HCT116 (cell line): ENCODE measurements at regions not wholly inside any gene's neighbourhood (a gene's known extent, or its start where the extent isn't known, plus 50 kb on each side); places are given as distances from the start of the nearest gene placed in this dataset.

ENCODE experiments used
- CTCF ChIP-seq, 3 experiments: fragments of 200-600 bp in 1 of 3; sonication (generic) in 1 of 3; IDR thresholded peaks in 2 of 3; conservative IDR thresholded peaks in 1 of 3; 2 replicates each; pipeline ENCODE4 v1.5.1; 2012 to 2017; ENCODE audit warnings: low read depth in 2 of 3, low read length in 2 of 3, antibody characterized with exemption in 1 of 3, borderline replicate concordance in 1 of 3, control low read depth in 1 of 3, mild to moderate bottlenecking in 1 of 3, mixed read lengths in 1 of 3, mixed run types in 1 of 3, moderate library complexity in 1 of 3; ENCODE audit not compliant: insufficient read depth in 1 of 3
- EGR1 ChIP-seq: IDR thresholded peaks from 2 replicates; pipeline ENCODE4 v1.6.1; 2012; ENCODE audit warnings: low read depth
- EZH2 ChIP-seq: fragments of 200-600 bp; sonication (generic); IDR thresholded peaks from 2 replicates; pipeline ENCODE4 v1.6.1; 2017; ENCODE audit warnings: antibody characterized with exemption, mixed run types
- EZH2phosphoT487 ChIP-seq: fragments of 200-600 bp; IDR thresholded peaks from 2 replicates; pipeline ENCODE4 v1.6.1; 2018; ENCODE audit warnings: antibody characterized with exemption, borderline replicate concordance
- MAX ChIP-seq: IDR thresholded peaks from 2 replicates; pipeline ENCODE4 v1.6.1; 2012
- POLR2A ChIP-seq: IDR thresholded peaks from 2 replicates; pipeline ENCODE4 v1.7.0; 2011; ENCODE audit warnings: borderline replicate concordance; ENCODE audit not compliant: insufficient read depth, insufficient read length; ENCODE audit errors: extremely low read depth
- POLR2AphosphoS5 ChIP-seq: IDR thresholded peaks from 2 replicates; pipeline ENCODE4 v1.6.1; 2011; ENCODE audit warnings: mild to moderate bottlenecking, low read depth, low read length, moderate library complexity
- RAD21 ChIP-seq: IDR thresholded peaks from 2 replicates; pipeline ENCODE4 v1.6.1; 2012; ENCODE audit warnings: low read depth, mild to moderate bottlenecking
- YY1 ChIP-seq: IDR thresholded peaks from 2 replicates; pipeline ENCODE4 v1.6.1; 2011; ENCODE audit warnings: low read length, low read depth, moderate library complexity, mild to moderate bottlenecking; ENCODE audit not compliant: insufficient replicate concordance; ENCODE audit errors: extremely low read depth
- ZNF274 ChIP-seq: fragments of 200-500 bp; sonication (Bioruptor generic); IDR thresholded peaks from 2 replicates; pipeline ENCODE4 v1.6.1; 2014; ENCODE audit warnings: mild to moderate bottlenecking, low read depth, low read length, inconsistent platforms
- TF ChIP-seq, protein P1 (sequence below): IDR thresholded peaks from 2 replicates; pipeline ENCODE4 v1.6.1; 2012; ENCODE audit warnings: low read depth

DNA sequence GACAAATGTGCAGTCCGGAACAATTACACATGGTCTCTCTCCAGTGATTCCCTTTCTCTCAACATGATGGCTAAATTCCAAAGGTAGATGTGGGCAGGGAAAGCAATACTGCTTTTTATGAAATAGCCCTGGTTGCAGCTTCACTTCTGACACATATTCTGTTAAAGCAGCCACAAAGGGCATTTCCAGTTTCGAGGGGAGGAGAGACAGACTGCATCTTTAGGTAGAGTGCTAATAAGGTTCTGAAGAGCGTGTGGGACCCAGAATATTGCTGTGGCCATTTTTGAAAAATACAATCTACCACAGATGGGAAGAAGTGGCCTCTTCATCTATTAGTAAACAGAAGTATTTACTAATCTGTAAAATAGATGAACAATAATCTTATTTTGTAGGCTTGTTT, 139.3 kb upstream of the PEX5L start:
- TF ChIP-seq EGR1 = no peak
- TF ChIP-seq, protein P1, sequence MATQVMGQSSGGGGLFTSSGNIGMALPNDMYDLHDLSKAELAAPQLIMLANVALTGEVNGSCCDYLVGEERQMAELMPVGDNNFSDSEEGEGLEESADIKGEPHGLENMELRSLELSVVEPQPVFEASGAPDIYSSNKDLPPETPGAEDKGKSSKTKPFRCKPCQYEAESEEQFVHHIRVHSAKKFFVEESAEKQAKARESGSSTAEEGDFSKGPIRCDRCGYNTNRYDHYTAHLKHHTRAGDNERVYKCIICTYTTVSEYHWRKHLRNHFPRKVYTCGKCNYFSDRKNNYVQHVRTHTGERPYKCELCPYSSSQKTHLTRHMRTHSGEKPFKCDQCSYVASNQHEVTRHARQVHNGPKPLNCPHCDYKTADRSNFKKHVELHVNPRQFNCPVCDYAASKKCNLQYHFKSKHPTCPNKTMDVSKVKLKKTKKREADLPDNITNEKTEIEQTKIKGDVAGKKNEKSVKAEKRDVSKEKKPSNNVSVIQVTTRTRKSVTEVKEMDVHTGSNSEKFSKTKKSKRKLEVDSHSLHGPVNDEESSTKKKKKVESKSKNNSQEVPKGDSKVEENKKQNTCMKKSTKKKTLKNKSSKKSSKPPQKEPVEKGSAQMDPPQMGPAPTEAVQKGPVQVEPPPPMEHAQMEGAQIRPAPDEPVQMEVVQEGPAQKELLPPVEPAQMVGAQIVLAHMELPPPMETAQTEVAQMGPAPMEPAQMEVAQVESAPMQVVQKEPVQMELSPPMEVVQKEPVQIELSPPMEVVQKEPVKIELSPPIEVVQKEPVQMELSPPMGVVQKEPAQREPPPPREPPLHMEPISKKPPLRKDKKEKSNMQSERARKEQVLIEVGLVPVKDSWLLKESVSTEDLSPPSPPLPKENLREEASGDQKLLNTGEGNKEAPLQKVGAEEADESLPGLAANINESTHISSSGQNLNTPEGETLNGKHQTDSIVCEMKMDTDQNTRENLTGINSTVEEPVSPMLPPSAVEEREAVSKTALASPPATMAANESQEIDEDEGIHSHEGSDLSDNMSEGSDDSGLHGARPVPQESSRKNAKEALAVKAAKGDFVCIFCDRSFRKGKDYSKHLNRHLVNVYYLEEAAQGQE = no peak
- TF ChIP-seq EZH2phosphoT487 = no peak
- no peak for TF ChIP-seq CTCF (IDR thresholded peaks at IDR 0.05 in 2 of 3, conservative IDR thresholded peaks at IDR 0.05 in 1 of 3; ENCODE audit: borderline replicate concordance in 1 of 3, insufficient read depth in 1 of 3, low read depth in 2 of 3, low read length in 2 of 3)
- no peak for TF ChIP-seq POLR2A
- no peak for TF ChIP-seq POLR2AphosphoS5
- no peak for TF ChIP-seq ZNF274
- no peak for TF ChIP-seq MAX
- TF ChIP-seq YY1 = no peak
- no peak for TF ChIP-seq EZH2
- TF ChIP-seq RAD21 = no peak
